ENCODE measurements at regions not wholly inside any gene's neighbourhood (a gene's known extent, or its start where the extent isn't known, plus 50 kb on each side); places are given as distances from the start of the nearest gene placed in this dataset.

GRCh38 chr20:60641879-60642447, 610.1 kb upstream of the CDH4 start:
- TF ChIP-seq CTCF (IDR thresholded peaks at IDR 0.05; ENCODE audit: low read length) (no peak), EZH2phosphoT487 (IDR thresholded peaks at IDR 0.05; ENCODE audit: low read length) (no peak), EZH2 (optimal IDR thresholded peaks at IDR 0.05; ENCODE audit: low read depth, low read length) (no peak)
